Cardiac muscle cell (in vitro differentiated cells and primary cell): ENCODE measurements at regions not wholly inside any gene's neighbourhood (a gene's known extent, or its start where the extent isn't known, plus 50 kb on each side); places are given as distances from the start of the nearest gene placed in this dataset.

Experiments
- DNase-seq, 2 donors: peaks; one replicate each; pipeline versions ENCODE4 v3.0.0 to v3.0.0-alpha.2; 2010 to 2017; ENCODE audit warnings: low read depth in 1 of 2, low spot score in 1 of 2
- H3K27ac ChIP-seq: fragments of 200-600 bp; sonication (generic); 2 replicates; pipeline ENCODE4 v1.5.1; 2016
- H3K27me3 ChIP-seq: fragments of 200-600 bp; sonication (generic); 2 replicates; pipeline ENCODE4 v1.6.0; 2016; ENCODE audit warnings: control low read depth
- H3K36me3 ChIP-seq: fragments of 200-600 bp; sonication (generic); 2 replicates; pipeline ENCODE4 v1.5.1; 2016; ENCODE audit warnings: control low read depth
- H3K4me1 ChIP-seq: fragments of 200-600 bp; sonication (generic); 2 replicates; pipeline ENCODE4 v1.8.1; 2017; ENCODE audit warnings: low read depth, mild to moderate bottlenecking, mixed run types
- H3K4me3 ChIP-seq: fragments of 200-600 bp; sonication (generic); 2 replicates; pipeline ENCODE4 v1.5.1; 2016; ENCODE audit warnings: mild to moderate bottlenecking
- H3K9me3 ChIP-seq: fragments of 200-600 bp; sonication (generic); 2 replicates; pipeline ENCODE4 v1.5.1; 2017; ENCODE audit warnings: low read depth, mild to moderate bottlenecking, control low read depth
- CTCF ChIP-seq: IDR thresholded peaks from 2 replicates; pipeline ENCODE4 v1.5.1; 2012; ENCODE audit warnings: low read depth, mild to moderate bottlenecking, low read length

- Histone ChIP-seq H3K9me3 (no peaks in the 10 kb centered on the region), H3K36me3 (no peaks in the 10 kb centered on the region), H3K4me1 (no peaks in the 10 kb centered on the region), H3K4me3 (no peak overlapping the region), H3K27me3 (no peaks in the 10 kb centered on the region), H3K27ac (no peak overlapping the region)
- no peak for DNase-seq
- no peak for TF ChIP-seq CTCF
Observed at GRCh38 chr4:126448086-126448845, 1133.5 kb downstream of the FAT4 start.

GRCh38 chr4:126451237-126451873 is 1136.6 kb downstream of the FAT4 start:
- no peak for DNase-seq
- no peak for TF ChIP-seq CTCF
- H3K4me3 ChIP-seq = no peak overlapping the region

GRCh38 chr4:126455865-126456264 is 1141.1 kb downstream of the FAT4 start:
- Histone ChIP-seq H3K4me1 (no peaks in the 10 kb centered on the region), H3K36me3 (no peaks in the 10 kb centered on the region), H3K4me3 (no peak overlapping the region), H3K27me3 (no peaks in the 10 kb centered on the region), H3K27ac (no peak overlapping the region), H3K9me3 (no peaks in the 10 kb centered on the region)
- TF ChIP-seq CTCF = no peak
- DNase-seq = no peak

More at GRCh38 chr4:126451237-126451873, 1136.6 kb downstream of the FAT4 start:
- H3K9me3 ChIP-seq = no peaks in the 10 kb centered on the region
- no peak overlapping the region for H3K27ac ChIP-seq
- H3K4me1 ChIP-seq = no peaks in the 10 kb centered on the region
- no peaks in the 10 kb centered on the region for H3K36me3 ChIP-seq
- H3K27me3 ChIP-seq = no peaks in the 10 kb centered on the region

GRCh38 chr4:126458993-126459392 is 1144.2 kb downstream of the FAT4 start:
- Histone ChIP-seq H3K27ac (no peak overlapping the region), H3K9me3 (no peaks in the 10 kb centered on the region), H3K4me1 (no peaks in the 10 kb centered on the region), H3K27me3 (no peaks in the 10 kb centered on the region), H3K4me3 (no peak overlapping the region), H3K36me3 (no peaks in the 10 kb centered on the region)
- TF ChIP-seq CTCF = no peak
- DNase-seq = no peak

GRCh38 chr4:126465341-126465740 is 1150.6 kb downstream of the FAT4 start:
- TF ChIP-seq CTCF = no peak
- Histone ChIP-seq H3K9me3 (no peaks in the 10 kb centered on the region), H3K27ac (no peak overlapping the region), H3K27me3 (no peaks in the 10 kb centered on the region), H3K4me1 (no peaks in the 10 kb centered on the region), H3K4me3 (no peak overlapping the region), H3K36me3 (no peaks in the 10 kb centered on the region)
- DNase-seq = peak in 1 of 2 donors; percentile 6
